CD4-positive, CD25-positive, alpha-beta regulatory T cell (primary cell): ENCODE measurements at regions not wholly inside any gene's neighbourhood (a gene's known extent, or its start where the extent isn't known, plus 50 kb on each side); places are given as distances from the start of the nearest gene placed in this dataset.
"Not testable (repeated sequence)": the region's sequence is repeated elsewhere in the genome, so short reads cannot be mapped to it uniquely, and the experiment has no call there.

ENCODE experiments used
- ATAC-seq, 2 donors: fragments of 150-1000 bp; cut with Tn5 transposase; one replicate each; pipeline ENCODE4 v1.10.0; 2021; ENCODE audit warnings: low read depth in 2 of 2, moderate number of reproducible peaks in 2 of 2, moderate library complexity in 1 of 2
- DNase-seq, 3 donors: peaks; one replicate each; pipeline versions ENCODE4 v3.0.0 to v3.0.0-alpha.2; 2012 to 2022; ENCODE audit warnings: mixed read lengths in 1 of 3
- H3K27ac ChIP-seq: one replicate; pipeline ENCODE4 v1.7.0; 2013; ENCODE audit warnings: mild to moderate bottlenecking, low read length; ENCODE audit not compliant: insufficient read depth, poor library complexity, severe bottlenecking
- H3K27me3 ChIP-seq: one replicate; pipeline ENCODE4 v1.7.0; 2013; ENCODE audit warnings: low read length; ENCODE audit not compliant: control insufficient read depth, insufficient read depth
- H3K36me3 ChIP-seq: one replicate; pipeline ENCODE4 v1.7.0; 2013; ENCODE audit warnings: mild to moderate bottlenecking, low read length, moderate library complexity; ENCODE audit not compliant: control insufficient read depth, insufficient read depth
- H3K4me1 ChIP-seq: 2 replicates; pipeline ENCODE4 v1.7.0; 2013; ENCODE audit warnings: mild to moderate bottlenecking, low read length; ENCODE audit not compliant: insufficient read depth, control insufficient read depth, poor library complexity, severe bottlenecking
- H3K4me3 ChIP-seq: one replicate; pipeline ENCODE4 v1.7.0; 2013; ENCODE audit warnings: low read depth, mild to moderate bottlenecking, low read length, moderate library complexity
- H3K9me3 ChIP-seq, 2 experiments: 1 replicate in 1 of 2; 2 replicates in 1 of 2; pipeline ENCODE4 v1.7.0; 2013; ENCODE audit warnings: low read length in 2 of 2, mild to moderate bottlenecking in 1 of 2, moderate library complexity in 1 of 2; ENCODE audit not compliant: control insufficient read depth in 2 of 2
- H3K27ac Mint-ChIP-seq, 3 donors: one replicate each; pipeline ENCODE4 v1.8.0; 2020 to 2022; ENCODE audit warnings: mild to moderate bottlenecking in 3 of 3, mixed read lengths in 3 of 3, moderate library complexity in 2 of 3
- H3K27me3 Mint-ChIP-seq: one replicate; pipeline ENCODE4 v1.8.0; 2022; ENCODE audit warnings: mild to moderate bottlenecking, mixed read lengths
- H3K36me3 Mint-ChIP-seq: one replicate; pipeline ENCODE4 v1.8.0; 2020; ENCODE audit warnings: mixed read lengths
- H3K4me1 Mint-ChIP-seq, 4 donors: one replicate each; pipeline ENCODE4 v1.8.0; 2020 to 2022; ENCODE audit warnings: mixed read lengths in 4 of 4, mild to moderate bottlenecking in 1 of 4
- H3K4me3 Mint-ChIP-seq, 4 donors: one replicate each; pipeline ENCODE4 v1.8.0; 2020 to 2022; ENCODE audit warnings: mild to moderate bottlenecking in 4 of 4, mixed read lengths in 4 of 4, moderate library complexity in 3 of 4
- H3K9me3 Mint-ChIP-seq, 7 donors: one replicate each; pipeline ENCODE4 v1.8.0; 2020 to 2022; ENCODE audit warnings: mixed read lengths in 7 of 7, mild to moderate bottlenecking in 3 of 7, moderate library complexity in 2 of 7

DNA sequence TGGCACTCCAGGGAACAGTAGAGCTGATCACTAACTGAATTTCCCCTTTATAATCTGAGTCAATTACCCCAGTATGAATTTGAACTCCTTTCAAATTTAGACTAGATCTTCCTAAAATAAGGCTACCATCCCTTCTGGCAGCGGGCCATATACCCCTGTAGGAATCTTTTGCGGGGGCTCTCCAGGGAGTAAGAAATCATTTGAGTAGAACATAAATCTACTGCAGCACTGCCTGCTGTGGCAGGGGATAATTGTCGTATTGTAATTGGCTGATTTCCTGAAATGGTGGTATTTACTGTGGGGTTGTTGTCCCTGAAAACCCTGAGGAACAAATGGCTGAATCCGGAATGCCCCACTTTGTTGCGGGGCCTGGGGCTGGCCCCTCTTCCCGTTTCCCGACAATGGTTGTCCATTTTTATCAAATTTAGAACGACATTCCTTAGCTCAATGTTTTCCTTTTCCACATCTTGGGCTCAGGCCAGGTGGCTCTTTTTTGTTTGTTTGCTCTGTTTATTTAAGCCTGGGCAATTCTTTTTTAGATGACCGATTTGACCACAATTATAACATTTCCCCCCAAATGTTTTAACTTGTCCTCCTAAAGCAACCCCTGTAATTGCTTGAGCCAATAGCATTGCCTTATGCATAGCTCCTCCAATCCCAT, 74.8 kb upstream of the ZNF195 start:
- ATAC-seq, result not testable (repeated sequence)

DNA sequence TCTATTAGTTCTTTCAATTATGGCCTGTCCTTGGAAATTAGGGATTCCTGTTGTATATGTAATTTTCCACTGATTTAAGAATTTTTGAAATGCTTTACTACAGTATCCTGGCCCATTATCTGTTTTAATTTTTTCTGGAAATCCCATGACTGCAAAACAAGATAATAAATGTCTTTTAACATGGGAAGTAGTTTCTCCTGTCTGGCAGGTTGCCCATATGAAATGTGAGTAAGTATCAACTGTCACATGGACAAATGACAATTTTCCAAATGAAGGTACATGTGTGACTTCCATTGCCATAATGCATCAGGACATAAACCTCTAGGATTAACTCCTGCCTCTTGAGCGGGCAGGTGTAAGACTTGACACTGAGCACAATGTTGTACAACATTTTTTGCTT, 71.9 kb upstream of the ZNF195 start:
- not testable (repeated sequence) for H3K27ac ChIP-seq, H3K27me3 ChIP-seq, H3K36me3 ChIP-seq, H3K4me3 ChIP-seq, H3K9me3 ChIP-seq, H3K36me3 Mint-ChIP-seq, ATAC-seq, H3K4me1 ChIP-seq, H3K9me3 Mint-ChIP-seq, H3K4me3 Mint-ChIP-seq, DNase-seq, H3K27ac Mint-ChIP-seq
- Mint-ChIP-seq H3K4me1 (peaks cover 0 to 10% (median 1%) of the 10 kb centered on the region in 4 donors), H3K27me3 (peaks cover 30% of the 10 kb centered on the region)

More for the DNA sequence above, 74.8 kb upstream of the ZNF195 start:
- not testable (repeated sequence) for H3K36me3 Mint-ChIP-seq, DNase-seq, H3K4me3 Mint-ChIP-seq, H3K27ac ChIP-seq, H3K27ac Mint-ChIP-seq, H3K9me3 ChIP-seq, H3K27me3 ChIP-seq, H3K36me3 ChIP-seq, H3K4me1 ChIP-seq, H3K4me3 ChIP-seq, H3K9me3 Mint-ChIP-seq
- H3K4me1 Mint-ChIP-seq, result peaks cover 0 to 10% (median 1%) of the 10 kb centered on the region in 4 donors
- peaks cover 36% of the 10 kb centered on the region for H3K27me3 Mint-ChIP-seq

DNA sequence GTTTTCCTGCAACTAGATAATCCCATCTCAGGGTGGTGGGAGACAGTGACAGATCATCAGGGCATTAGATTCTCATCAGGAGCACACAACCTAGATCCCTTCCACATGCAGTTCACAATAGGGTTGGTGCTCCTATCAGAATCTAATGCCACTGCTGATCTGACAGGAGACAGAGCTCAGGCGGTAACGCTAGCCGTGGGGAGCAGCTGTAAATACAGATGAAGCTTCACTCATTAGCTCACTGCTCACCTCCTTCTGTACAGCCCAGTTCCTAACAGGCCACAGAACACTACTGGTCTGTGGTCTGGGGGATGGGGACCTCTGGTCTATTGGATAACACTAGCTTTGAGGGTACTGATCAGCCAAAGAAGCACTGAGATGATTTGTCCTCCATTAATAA, 66.6 kb upstream of the ZNF195 start:
- peaks cover 30% of the 10 kb centered on the region for H3K27me3 Mint-ChIP-seq
- not testable (repeated sequence) for ATAC-seq, DNase-seq, H3K4me1 Mint-ChIP-seq, H3K9me3 Mint-ChIP-seq, H3K27ac Mint-ChIP-seq, H3K4me1 ChIP-seq, H3K27me3 ChIP-seq, H3K4me3 Mint-ChIP-seq, H3K36me3 ChIP-seq, H3K9me3 ChIP-seq, H3K27ac ChIP-seq, H3K36me3 Mint-ChIP-seq, H3K4me3 ChIP-seq

DNA sequence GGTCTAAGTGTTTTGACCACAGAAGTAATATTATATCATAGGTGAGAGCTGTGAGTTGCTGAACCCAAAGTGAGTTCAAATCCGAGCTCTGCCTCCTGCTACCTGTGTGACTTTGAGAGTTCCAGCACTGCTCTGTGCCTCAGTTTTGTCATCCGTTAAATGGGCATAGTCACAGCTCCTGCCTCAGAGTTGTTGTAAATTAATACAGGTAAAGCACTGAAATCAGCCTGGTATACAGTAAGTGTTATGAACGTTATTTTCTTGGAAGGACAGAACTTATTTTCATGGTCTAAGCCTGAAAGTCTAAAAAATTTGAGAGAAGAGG, 65.4 kb upstream of the ZNF195 start:
- H3K9me3 Mint-ChIP-seq, H3K27me3 ChIP-seq, H3K4me3 ChIP-seq, ATAC-seq, H3K27ac ChIP-seq, H3K4me1 ChIP-seq, H3K9me3 ChIP-seq, H3K4me1 Mint-ChIP-seq, H3K36me3 ChIP-seq, H3K36me3 Mint-ChIP-seq, DNase-seq, H3K4me3 Mint-ChIP-seq: not testable (repeated sequence)
- Mint-ChIP-seq H3K27me3 (peaks cover 37% of the 10 kb centered on the region), H3K27ac (peak overlapping the region in 1 of 3 donors; percentile 52)

DNA sequence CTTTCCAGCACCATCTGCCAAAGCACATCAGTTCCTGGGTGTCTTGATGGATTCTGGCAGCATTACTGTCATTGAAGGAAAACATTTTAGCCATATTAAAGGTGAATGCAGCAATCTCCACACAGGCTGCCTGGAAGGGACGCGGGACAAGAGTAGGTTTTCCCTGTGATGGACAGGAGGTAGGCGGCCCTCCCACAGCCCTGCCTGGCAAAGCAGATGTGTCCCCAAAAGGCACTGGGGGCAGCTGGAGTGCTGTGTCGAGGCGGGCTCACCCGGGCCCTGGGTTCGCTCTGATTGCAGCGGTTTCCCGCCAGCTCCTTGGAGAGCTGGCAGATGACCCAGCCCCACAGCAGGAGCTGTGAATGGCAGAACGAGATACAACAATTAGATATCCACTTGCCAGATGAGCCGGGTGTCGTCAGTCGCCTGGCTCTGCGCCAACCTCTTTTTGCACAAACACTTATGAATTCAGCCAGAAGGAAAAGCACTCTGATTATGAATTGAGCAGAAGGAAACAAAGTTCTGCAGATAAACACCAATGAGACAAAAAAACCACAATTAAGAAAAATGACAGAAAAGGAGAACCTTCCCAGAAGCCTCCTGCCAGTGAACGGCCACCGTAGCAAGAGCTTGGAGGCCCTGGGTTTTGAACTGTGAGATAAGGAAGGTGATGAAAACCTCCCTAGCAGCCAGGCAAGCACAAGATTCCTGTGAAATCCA, 64.9 kb upstream of the ZNF195 start:
- not testable (repeated sequence) for DNase-seq, H3K36me3 ChIP-seq, H3K27ac ChIP-seq, H3K4me3 ChIP-seq, H3K27me3 ChIP-seq, H3K9me3 Mint-ChIP-seq, H3K4me1 ChIP-seq, H3K36me3 Mint-ChIP-seq, H3K9me3 ChIP-seq, ATAC-seq, H3K4me1 Mint-ChIP-seq, H3K4me3 Mint-ChIP-seq, H3K27ac Mint-ChIP-seq
- H3K27me3 Mint-ChIP-seq, result peaks cover 38% of the 10 kb centered on the region

DNA sequence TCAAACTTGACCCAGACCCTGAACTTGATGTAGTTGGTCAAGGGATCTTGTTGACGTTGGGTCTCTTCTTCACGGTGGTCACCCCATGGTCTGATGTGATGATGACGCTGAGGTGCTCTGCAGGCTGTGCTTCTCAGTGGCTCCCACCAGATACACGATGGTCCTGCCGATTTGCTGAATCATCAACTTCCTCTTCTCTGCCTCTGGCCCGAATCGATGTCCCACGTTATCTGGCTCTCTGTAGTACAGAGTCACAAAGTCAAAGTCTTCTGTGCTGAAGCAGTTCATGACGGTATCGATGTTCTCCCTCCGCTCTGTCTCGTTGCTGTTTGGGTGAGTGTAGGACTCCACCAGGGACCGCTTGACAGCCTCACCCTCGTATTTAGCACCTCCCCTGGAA, 58.5 kb upstream of the ZNF195 start:
- not testable (repeated sequence) for H3K4me3 ChIP-seq, H3K27me3 ChIP-seq, H3K4me3 Mint-ChIP-seq, H3K36me3 ChIP-seq, H3K36me3 Mint-ChIP-seq, DNase-seq, H3K4me1 ChIP-seq, H3K27ac ChIP-seq, H3K9me3 ChIP-seq, H3K4me1 Mint-ChIP-seq, H3K9me3 Mint-ChIP-seq, H3K27ac Mint-ChIP-seq, ATAC-seq
- H3K27me3 Mint-ChIP-seq, result peaks cover 16% of the 10 kb centered on the region

DNA sequence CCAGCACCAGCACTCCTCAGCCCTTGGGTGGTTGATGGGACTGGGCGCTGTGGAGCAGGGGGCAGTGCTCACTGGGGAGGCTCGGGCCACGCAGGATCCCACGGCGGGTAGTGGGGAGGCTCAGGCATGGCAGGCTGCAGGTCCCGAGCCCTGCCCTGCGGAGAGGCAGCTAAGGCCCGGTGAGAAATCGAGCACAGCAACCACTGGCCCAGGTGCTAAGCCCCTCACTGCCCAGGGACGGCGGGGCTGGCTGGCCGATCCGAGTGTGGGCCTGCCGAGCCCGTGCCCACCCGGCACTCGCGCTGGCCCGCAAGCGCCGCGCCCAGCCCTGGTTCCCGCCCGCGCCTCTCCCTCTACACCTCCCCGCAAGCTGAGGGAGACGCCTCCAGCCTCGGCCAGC, 56.0 kb upstream of the ZNF195 start:
- H3K4me3 ChIP-seq, result no peak overlapping the region
- H3K9me3 ChIP-seq, result no peaks in the 10 kb centered on the region
- no peak overlapping the region for H3K4me3 Mint-ChIP-seq
- DNase-seq, result no peak
- H3K9me3 Mint-ChIP-seq, result peaks cover 0 to 1% (median 0%) of the 10 kb centered on the region in 7 donors
- no peak for ATAC-seq
- H3K36me3 ChIP-seq, result no peaks in the 10 kb centered on the region
- H3K27me3 ChIP-seq, result no peaks in the 10 kb centered on the region
- peaks cover 0 to 6% (median 2%) of the 10 kb centered on the region in 4 donors for H3K4me1 Mint-ChIP-seq
- H3K36me3 Mint-ChIP-seq, result no peaks in the 10 kb centered on the region
- no peaks in the 10 kb centered on the region for H3K4me1 ChIP-seq
- no peak overlapping the region for H3K27ac Mint-ChIP-seq
- peaks cover 17% of the 10 kb centered on the region for H3K27me3 Mint-ChIP-seq
- H3K27ac ChIP-seq, result no peak overlapping the region

DNA sequence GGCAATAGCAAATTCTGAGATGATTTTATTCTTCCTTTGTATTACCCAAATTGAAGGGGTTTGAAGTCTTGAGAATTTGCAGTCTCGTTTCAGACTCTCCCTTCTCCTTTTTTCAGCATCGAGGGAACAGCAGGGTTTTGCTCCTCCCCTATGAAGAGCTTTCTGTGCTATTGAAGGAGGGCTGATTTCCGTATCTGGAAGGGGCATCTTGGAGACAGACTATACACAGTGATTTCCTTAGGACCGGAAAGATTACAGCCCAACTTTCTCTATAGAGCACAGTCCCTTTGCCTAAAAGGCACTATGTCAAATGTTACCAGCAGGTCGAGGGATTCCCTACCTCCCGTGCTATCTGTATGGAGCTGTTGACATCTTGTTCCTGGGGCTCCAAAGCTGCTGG, 50.2 kb upstream of the ZNF195 start:
- H3K36me3 Mint-ChIP-seq, H3K4me3 ChIP-seq, H3K27ac Mint-ChIP-seq, H3K9me3 ChIP-seq, H3K9me3 Mint-ChIP-seq, H3K4me1 ChIP-seq, ATAC-seq, H3K4me1 Mint-ChIP-seq, H3K36me3 ChIP-seq, DNase-seq, H3K27ac ChIP-seq, H3K27me3 ChIP-seq: not testable (repeated sequence)
- Mint-ChIP-seq H3K4me3 (peak overlapping the region in 1 of 4 donors; percentile 32), H3K27me3 (peaks cover 30% of the 10 kb centered on the region)
